Neural crest cell (in vitro differentiated cells): ENCODE measurements at regions not wholly inside any gene's neighbourhood (a gene's known extent, or its start where the extent isn't known, plus 50 kb on each side); places are given as distances from the start of the nearest gene placed in this dataset.
"Not testable (repeated sequence)": the region's sequence is repeated elsewhere in the genome, so short reads cannot be mapped to it uniquely, and the experiment has no call there.

Experiments
- DNase-seq: peaks from one replicate; pipeline ENCODE4 v3.0.0; 2021; ENCODE audit warnings: low read depth, mixed read lengths, low spot score
- H3K27ac Mint-ChIP-seq: one replicate; pipeline ENCODE4 v1.8.0; 2021; ENCODE audit warnings: mild to moderate bottlenecking, mixed read lengths; ENCODE audit not compliant: unreplicated experiment
- H3K27me3 Mint-ChIP-seq: 2 replicates; pipeline ENCODE4 v1.8.0; 2021; ENCODE audit warnings: low read depth, mild to moderate bottlenecking, mixed read lengths
- H3K36me3 Mint-ChIP-seq: 2 replicates; pipeline ENCODE4 v1.8.0; 2021; ENCODE audit warnings: low read depth, mild to moderate bottlenecking, mixed read lengths
- H3K4me1 Mint-ChIP-seq: 2 replicates; pipeline ENCODE4 v1.8.0; 2021; ENCODE audit warnings: mixed read lengths
- H3K4me3 Mint-ChIP-seq: one replicate; pipeline ENCODE4 v1.8.0; 2021; ENCODE audit warnings: mild to moderate bottlenecking, mixed read lengths
- H3K9me3 Mint-ChIP-seq: 2 replicates; pipeline ENCODE4 v1.8.0; 2021; ENCODE audit warnings: mixed read lengths
- TF ChIP-seq, protein P1 (sequence below): fragments of 200-600 bp; sonication (generic); conservative IDR thresholded peaks from 2 replicates; pipeline ENCODE4 v1.5.0; 2021; ENCODE audit warnings: antibody characterized with exemption, mild to moderate bottlenecking

DNA sequence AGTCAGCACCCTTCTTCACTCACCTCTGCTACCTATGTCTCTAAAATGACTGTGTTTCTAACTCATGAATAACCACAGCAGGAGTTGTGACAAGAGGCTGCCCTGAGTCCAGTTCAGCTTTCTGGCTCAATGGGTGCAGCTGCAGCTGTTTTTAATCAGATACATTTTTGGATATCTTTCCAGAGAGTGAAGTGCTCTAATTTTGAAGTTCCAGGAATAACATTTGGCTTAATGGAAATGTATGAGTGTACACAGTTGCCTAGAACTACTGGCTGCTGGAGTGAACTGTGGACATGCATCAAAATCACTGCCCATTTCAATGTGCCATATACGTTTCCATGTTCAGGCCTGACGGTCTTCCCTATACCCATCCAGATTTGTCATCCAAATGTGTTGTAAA is 769.5 kb upstream of the ANO3 start:
- Mint-ChIP-seq H3K36me3 (no peaks in the 10 kb centered on the region), H3K9me3 (no peaks in the 10 kb centered on the region), H3K27me3 (no peaks in the 10 kb centered on the region), H3K27ac (no peak overlapping the region), H3K4me1 (peaks cover 5% of the 10 kb centered on the region), H3K4me3 (no peak overlapping the region)
- TF ChIP-seq, protein P1, sequence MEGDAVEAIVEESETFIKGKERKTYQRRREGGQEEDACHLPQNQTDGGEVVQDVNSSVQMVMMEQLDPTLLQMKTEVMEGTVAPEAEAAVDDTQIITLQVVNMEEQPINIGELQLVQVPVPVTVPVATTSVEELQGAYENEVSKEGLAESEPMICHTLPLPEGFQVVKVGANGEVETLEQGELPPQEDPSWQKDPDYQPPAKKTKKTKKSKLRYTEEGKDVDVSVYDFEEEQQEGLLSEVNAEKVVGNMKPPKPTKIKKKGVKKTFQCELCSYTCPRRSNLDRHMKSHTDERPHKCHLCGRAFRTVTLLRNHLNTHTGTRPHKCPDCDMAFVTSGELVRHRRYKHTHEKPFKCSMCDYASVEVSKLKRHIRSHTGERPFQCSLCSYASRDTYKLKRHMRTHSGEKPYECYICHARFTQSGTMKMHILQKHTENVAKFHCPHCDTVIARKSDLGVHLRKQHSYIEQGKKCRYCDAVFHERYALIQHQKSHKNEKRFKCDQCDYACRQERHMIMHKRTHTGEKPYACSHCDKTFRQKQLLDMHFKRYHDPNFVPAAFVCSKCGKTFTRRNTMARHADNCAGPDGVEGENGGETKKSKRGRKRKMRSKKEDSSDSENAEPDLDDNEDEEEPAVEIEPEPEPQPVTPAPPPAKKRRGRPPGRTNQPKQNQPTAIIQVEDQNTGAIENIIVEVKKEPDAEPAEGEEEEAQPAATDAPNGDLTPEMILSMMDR = no peak
- no peak for DNase-seq

DNA sequence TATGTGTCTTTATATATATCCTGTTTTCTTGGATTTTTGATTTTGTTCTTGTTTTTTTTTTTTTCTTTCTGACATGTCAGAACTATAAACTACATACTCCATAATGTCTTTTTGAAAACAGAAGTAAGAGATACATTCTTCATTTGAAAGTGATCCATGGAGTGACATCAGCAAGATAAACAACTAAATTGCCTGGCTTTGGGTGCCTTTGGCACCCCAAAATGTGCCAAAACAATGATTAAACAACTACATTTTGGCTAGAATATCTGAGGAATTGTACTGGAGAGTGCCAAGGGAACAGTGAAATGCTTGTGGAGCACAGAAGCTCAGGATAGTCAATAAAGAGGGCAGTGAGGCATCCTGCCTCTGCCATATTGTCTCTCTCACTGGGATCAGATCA is 766.1 kb upstream of the ANO3 start:
- Mint-ChIP-seq H3K9me3 (no peaks in the 10 kb centered on the region), H3K27ac (no peak overlapping the region), H3K27me3 (no peaks in the 10 kb centered on the region), H3K4me1 (peaks cover 5% of the 10 kb centered on the region), H3K36me3 (no peaks in the 10 kb centered on the region), H3K4me3 (no peak overlapping the region)
- DNase-seq = no peak
- TF ChIP-seq, protein P1 = no peak

DNA sequence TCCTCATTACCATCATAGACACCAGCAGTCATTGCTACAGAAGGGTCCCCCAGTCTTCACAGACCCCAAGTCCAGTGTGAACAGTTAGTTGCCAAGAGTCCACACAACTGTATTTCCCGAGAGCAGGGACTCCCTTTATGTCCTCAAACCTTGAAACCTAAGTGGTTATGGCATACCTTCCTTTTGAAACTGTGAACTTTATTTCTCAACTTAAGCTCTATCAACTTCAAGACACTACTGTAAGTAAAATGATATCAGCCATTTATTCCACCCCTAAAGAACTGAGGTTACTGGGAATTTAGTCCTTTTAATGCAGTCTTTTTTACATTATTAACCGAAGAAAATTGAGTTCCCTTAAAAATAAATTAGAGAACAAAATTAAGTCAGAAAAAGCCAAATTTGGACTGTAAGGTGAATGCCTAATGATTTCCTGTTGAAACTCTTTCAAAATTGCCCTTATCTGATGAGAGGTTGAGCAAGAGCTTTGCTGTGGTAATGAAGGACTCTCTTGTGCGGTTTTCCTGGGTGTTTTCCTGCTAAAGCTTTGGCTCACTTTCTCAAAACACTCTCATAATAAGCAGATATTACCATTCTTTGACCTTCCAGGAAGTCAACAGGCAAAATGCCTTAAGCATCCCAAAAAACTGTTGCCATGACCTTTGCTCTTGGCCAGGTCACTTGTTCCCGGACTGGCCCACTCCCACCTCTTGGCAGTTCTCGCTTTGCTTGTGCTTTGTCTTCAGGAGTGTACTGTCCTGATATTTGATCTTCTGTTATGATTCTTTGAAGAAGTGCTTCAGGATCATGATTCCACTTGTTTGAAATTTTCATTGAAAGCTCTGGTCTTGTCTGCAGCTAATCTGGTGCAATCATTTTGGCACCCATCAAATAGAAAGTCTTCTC is 765.4 kb upstream of the ANO3 start:
- Mint-ChIP-seq H3K4me3 (no peak overlapping the region), H3K27ac (no peak overlapping the region), H3K4me1 (peaks cover 5% of the 10 kb centered on the region), H3K27me3 (no peaks in the 10 kb centered on the region), H3K36me3 (no peaks in the 10 kb centered on the region), H3K9me3 (no peaks in the 10 kb centered on the region)
- TF ChIP-seq, protein P1 = no peak
- DNase-seq = no peak

DNA sequence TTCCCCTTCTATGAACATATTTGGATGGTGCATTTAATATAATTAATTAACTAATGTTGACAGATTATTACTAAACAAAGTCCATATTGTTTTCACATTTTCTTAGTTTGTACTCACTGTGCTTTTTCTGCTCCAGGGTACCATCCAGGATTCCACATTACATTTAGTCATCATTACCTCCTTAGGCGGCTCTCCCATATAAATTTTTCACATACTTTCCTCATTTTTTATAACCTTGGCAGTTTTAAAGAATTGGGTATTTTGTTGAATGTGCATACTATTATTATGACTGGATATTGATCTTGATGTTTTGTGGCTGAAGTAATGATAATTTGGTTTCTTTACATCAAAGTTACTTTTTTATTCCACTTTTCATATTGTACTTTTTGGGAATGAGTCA is 755.6 kb upstream of the ANO3 start:
- Mint-ChIP-seq H3K27me3 (no peaks in the 10 kb centered on the region), H3K27ac (no peak overlapping the region), H3K9me3 (no peaks in the 10 kb centered on the region), H3K36me3 (no peaks in the 10 kb centered on the region), H3K4me3 (no peak overlapping the region), H3K4me1 (no peaks in the 10 kb centered on the region)
- TF ChIP-seq, protein P1 = no peak
- DNase-seq = no peak

DNA sequence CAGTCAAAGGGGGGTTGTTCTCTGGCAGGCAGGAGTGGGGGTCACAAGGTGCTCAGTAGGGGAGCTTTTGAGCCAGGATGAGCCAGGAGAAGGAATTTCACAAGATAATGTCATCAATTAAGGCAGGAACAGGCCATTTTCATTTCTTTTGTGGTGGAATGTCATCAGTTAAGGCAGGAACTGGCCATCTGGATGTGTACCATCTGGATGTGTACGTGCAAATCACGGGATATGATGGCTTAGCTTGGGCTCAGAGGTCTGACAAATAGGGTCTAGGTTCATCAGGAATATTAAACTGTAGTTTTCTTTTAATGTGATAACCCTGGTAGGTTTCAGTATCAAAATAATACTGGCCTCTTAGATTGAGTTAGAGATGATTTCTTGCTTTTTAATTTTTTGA is 752.4 kb upstream of the ANO3 start:
- H3K4me1 Mint-ChIP-seq, H3K27me3 Mint-ChIP-seq, H3K27ac Mint-ChIP-seq, H3K9me3 Mint-ChIP-seq, H3K36me3 Mint-ChIP-seq, DNase-seq, H3K4me3 Mint-ChIP-seq: not testable (repeated sequence)

DNA sequence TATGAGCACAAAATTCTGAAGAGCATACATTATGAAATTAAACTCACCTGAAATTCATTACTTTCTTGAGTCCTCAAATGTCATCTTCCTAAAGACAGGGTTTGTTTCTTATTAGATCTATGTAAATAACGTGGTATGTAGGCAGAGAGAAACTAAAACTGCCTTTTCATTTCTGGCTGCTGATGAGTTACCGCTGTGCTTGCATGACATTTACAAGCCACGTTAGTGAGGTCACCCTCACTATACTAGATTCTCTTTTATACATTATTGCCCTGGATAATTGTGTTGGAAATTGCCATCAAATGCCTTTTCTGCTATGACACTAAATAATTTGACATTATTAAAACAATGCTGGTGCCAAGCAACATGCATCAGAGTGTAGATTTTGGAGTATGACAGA is 748.3 kb upstream of the ANO3 start:
- Mint-ChIP-seq H3K4me3 (no peak overlapping the region), H3K4me1 (no peaks in the 10 kb centered on the region), H3K36me3 (no peaks in the 10 kb centered on the region), H3K27me3 (no peaks in the 10 kb centered on the region), H3K9me3 (peaks cover 2% of the 10 kb centered on the region), H3K27ac (no peak overlapping the region)
- TF ChIP-seq, protein P1 = no peak
- no peak for DNase-seq
